Stimulated activated naive CD8-positive, alpha-beta T cell treated with anti-CD3 and anti-CD28 coated beads, Interleukin-15, Interleukin-2, amounts not matched to agents 100 U/mL and 50 U/mL, for 24 hours (primary cell): ENCODE measurements at regions not wholly inside any gene's neighbourhood (a gene's known extent, or its start where the extent isn't known, plus 50 kb on each side); places are given as distances from the start of the nearest gene placed in this dataset.
"Not testable (repeated sequence)": the region's sequence is repeated elsewhere in the genome, so short reads cannot be mapped to it uniquely, and the experiment has no call there.

ENCODE experiments used
- ATAC-seq: fragments of 150-1000 bp; cut with Tn5 transposase; one replicate; pipeline ENCODE4 v1.10.0; 2021
- DNase-seq: peaks from one replicate; pipeline ENCODE4 v3.0.0; 2021

- ATAC-seq (no peak), DNase-seq (no peak)
These were observed 180.6 kb upstream of the GRIA4 start for GRCh38 chr11:105429096-105429910.

DNA sequence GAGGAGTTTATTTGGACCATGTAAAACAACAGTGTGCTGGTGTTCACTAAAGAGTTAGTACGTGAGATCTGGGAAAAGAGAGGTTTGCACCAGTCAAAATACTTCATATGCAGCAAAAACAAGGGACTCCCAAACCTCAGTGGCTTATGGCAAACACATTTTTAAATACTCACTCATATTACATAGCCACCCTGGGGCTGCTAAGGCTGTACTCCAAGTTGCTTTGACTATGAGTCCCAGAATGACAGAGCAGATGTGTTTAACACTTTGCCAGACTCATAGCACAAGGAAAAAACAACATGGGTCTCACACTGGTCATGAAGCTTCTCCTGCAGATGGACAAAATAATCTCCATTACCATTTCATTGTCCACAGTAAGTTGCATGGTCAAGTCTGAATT lies 202.8 kb upstream of the GRIA4 start:
- ATAC-seq = no peak
- no peak for DNase-seq

GRCh38 chr11:105401269-105401809 lies 208.5 kb upstream of the GRIA4 start:
- no peak for ATAC-seq

GRCh38 chr11:105399511-105399910 lies 210.4 kb upstream of the GRIA4 start:
- DNase-seq (no peak), ATAC-seq (no peak)

More at GRCh38 chr11:105401269-105401809, 208.5 kb upstream of the GRIA4 start:
- DNase-seq = no peak

DNA sequence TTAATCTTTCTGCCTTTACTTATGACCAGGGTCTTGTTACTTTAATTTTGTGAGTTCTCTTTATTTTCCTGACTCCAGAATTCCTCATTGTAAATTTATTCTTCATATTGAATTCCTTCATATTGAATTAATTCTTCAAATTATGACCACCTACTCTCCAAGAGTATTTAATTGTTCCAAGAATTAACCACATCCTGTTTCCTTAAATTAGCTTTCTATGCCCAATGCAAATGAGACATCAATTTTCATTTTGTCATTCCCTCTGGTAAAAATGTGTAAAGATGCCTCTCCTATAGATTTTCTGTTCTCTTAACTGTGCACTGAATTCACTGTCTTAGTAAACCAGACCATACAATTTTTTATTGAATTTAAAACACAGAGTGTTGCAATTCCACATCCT lies 211.2 kb upstream of the GRIA4 start:
- ATAC-seq (no peak), DNase-seq (no peak)

GRCh38 chr11:105393326-105393725 lies 216.5 kb upstream of the GRIA4 start:
- no peak for ATAC-seq

DNA sequence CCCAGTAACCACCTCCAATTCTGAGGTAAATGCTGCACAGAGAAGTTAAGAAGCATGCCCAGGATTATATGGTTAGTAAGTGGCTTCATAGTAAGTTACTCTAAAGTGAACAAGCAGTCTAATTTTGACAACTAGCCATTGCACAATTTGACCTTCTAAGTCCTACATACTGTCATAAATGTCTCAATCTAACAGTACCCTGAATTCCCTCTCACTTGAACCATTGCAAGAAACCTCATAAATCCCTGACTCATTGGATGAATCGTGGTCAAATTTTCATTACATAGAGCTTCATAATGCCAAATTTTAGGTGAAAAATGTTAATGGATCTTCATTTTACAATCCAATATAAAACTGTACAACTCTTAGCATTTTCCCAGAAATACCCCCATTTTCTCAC lies 217.3 kb upstream of the GRIA4 start:
- DNase-seq = no peak
- no peak for ATAC-seq

More at GRCh38 chr11:105393326-105393725, 216.5 kb upstream of the GRIA4 start:
- DNase-seq = no peak

DNA sequence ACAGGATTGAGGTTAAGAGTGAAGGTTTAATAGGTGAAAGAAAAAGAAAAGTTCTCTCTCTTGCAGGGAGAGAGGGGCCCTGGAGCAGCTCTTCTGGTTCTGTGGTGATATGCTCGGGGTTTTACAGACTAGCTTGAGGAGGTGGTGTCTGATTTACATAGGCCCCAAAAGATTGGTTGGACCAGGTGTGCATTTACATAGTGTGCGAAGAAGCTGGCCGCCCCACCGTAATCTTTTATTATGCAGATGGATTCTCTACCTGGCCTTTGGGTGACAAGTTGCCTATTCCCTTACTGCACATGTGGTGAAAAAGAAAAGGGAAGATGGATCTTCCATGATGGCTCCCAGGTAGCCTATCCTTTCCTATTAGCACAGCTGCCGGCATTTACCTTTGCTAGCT lies 219.9 kb upstream of the GRIA4 start:
- ATAC-seq (no peak), DNase-seq (no peak)

- ATAC-seq (no peak), DNase-seq (no peak)
These were observed 221.9 kb upstream of the GRIA4 start for GRCh38 chr11:105388006-105388405.

GRCh38 chr11:105381941-105382340 lies 227.9 kb upstream of the GRIA4 start:
- no peak for DNase-seq
- no peak for ATAC-seq

- ATAC-seq = no peak
- no peak for DNase-seq
These were observed 232.0 kb upstream of the GRIA4 start for GRCh38 chr11:105377870-105378269.

GRCh38 chr11:105372206-105372605 lies 232.6 kb upstream of the CARD18 start:
- DNase-seq (no peak), ATAC-seq (no peak)

- DNase-seq = no peak
- ATAC-seq = no peak
These were observed 231.7 kb upstream of the CARD18 start for GRCh38 chr11:105371311-105371710.

DNA sequence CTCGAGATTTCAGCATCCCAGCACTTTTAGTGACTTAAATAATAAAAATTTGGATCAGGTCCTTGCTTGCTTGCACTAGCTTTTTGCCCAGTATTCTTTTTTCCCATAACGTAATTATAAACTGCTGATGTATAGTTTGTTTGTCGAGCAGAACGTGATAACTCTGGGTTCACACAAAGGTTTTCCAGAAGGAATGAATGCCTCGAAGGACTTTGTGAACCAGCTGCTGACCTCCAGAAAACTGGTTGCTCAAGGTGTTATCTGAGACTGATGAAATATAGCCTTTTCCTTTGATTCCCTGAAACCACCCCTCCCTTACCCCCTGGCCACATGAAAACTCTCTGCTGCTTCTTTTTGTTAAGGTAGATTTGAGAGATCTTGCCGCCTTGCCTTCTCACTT lies 229.1 kb upstream of the CARD18 start:
- no peak for DNase-seq
- no peak for ATAC-seq

- DNase-seq (no peak), ATAC-seq (no peak)
These were observed 227.6 kb upstream of the CARD18 start for GRCh38 chr11:105367129-105367528.

DNA sequence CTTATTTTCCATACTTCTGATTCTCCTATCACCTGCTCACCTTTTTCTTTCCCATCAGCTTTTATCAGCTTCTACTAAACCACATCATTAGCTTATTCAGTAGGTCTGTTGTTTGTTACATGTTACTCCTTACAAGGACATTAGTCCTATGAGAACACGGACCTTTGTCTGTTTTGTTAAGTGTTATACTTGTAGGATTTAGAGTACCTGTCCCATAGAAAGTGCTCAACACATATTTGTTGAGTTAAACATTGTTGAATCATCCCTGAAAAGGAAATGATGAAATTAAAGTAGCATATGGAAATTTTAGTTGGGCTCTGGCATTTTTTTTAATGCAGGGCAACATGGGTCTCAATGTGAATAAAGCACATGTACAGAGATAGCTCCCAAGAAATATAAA lies 222.1 kb upstream of the CARD18 start:
- DNase-seq = no peak
- ATAC-seq = no peak

GRCh38 chr11:105357764-105358163 lies 218.2 kb upstream of the CARD18 start:
- no peak for ATAC-seq
- DNase-seq = no peak

- DNase-seq = no peak
- no peak for ATAC-seq
These were observed 217.6 kb upstream of the CARD18 start for GRCh38 chr11:105357146-105357545.

- not testable (repeated sequence) for ATAC-seq, DNase-seq
These were observed 210.3 kb upstream of the CARD18 start for GRCh38 chr11:105349867-105350266.

DNA sequence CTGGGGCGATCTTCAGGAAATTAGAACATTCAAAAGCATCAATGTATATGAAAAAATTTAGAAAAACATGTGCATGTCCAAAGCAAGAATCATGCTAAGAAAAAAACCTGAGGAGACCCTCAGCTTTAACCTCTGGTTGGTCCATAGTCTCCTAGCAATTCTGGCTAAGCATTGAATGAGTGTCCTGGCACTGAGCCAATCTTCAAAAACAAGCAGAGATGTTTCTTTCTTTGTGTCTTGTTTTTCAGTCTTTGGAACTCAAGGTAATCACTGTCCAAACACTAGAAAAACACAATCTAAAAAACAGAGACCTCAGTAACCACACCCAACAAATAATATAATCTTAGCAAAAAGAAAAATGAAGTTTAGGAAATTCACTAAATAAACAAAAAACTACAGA lies 205.4 kb upstream of the CARD18 start:
- DNase-seq (no peak), ATAC-seq (no peak)

GRCh38 chr11:105334025-105334714 lies 194.6 kb upstream of the CARD18 start:
- no peak for DNase-seq
- ATAC-seq = no peak

GRCh38 chr11:105333153-105333552 lies 193.6 kb upstream of the CARD18 start:
- DNase-seq (no peak), ATAC-seq (no peak)

GRCh38 chr11:105332171-105332570 lies 192.6 kb upstream of the CARD18 start:
- DNase-seq (no peak), ATAC-seq (no peak)
